ENCODE measurements at regions not wholly inside any gene's neighbourhood (a gene's known extent, or its start where the extent isn't known, plus 50 kb on each side); places are given as distances from the start of the nearest gene placed in this dataset.

DNA sequence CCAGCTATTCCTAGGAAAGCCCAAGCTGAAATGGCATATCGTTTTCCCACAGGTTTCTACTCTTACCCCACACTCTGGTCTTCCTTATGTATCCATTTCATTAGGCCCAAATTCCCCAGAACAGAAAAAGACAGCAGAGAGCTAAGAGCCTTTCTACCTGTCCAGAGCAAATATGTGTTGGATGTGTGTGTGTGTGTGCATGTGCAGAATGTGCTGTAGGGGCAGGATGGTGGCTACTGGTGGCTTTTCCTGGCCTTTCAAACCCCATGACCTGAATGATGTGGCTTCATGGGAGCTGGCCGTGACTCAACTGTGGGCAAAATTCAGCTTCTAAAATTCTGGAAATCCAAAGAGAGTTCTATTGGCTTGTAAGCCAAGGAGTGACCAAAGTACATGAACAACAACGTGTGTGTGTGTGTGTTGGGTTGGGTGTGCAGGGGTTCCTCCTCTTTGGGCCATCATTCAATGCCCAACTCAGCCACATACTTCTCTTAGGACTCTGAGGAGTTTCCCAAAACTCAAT lies 421.4 kb upstream of the CADM1 start:
- Histone ChIP-seq H3K9me2 (ENCODE audit: insufficient read depth) (no peaks in the 10 kb centered on the region), H3K36me3 (ENCODE audit: insufficient read depth) (no peaks in the 10 kb centered on the region), H3K4me2 (no peak overlapping the region), H3K4me1 (ENCODE audit: insufficient read depth) (peaks cover 10% of the 10 kb centered on the region; the same call in 1 of the 2 replicates), H4K20me1 (replicated peaks; ENCODE audit: insufficient read depth) (no peaks in the 10 kb centered on the region), H3K4me3 (no peak overlapping the region), H2AFZ (no peak overlapping the region), H3K27me3 (ENCODE audit: insufficient read depth) (no peaks in the 10 kb centered on the region), H3K27ac (ENCODE audit: low read depth) (no peak overlapping the region), H3F3A (replicated peaks; ENCODE audit: low read depth) (no peaks in the 10 kb centered on the region), H3K79me2 (replicated peaks; ENCODE audit: insufficient read depth) (no peaks in the 10 kb centered on the region)
- Mint-ChIP-seq H3K27ac (no peak overlapping the region), H3K36me3 (ENCODE audit: low read depth) (no peaks in the 10 kb centered on the region), H3K4me1 (peaks cover 12% of the 10 kb centered on the region), H3K27me3 (ENCODE audit: insufficient read depth, low read depth, poor library complexity) (peaks cover 4% of the 10 kb centered on the region), H3K9me3 (no peaks in the 10 kb centered on the region; the same call in 2 of the 3 replicates), H3K4me3 (no peak overlapping the region)
- DNase-seq (ENCODE audit: low spot score) = no peak
- ATAC-seq = no peak
- TF ChIP-seq, protein P1, sequence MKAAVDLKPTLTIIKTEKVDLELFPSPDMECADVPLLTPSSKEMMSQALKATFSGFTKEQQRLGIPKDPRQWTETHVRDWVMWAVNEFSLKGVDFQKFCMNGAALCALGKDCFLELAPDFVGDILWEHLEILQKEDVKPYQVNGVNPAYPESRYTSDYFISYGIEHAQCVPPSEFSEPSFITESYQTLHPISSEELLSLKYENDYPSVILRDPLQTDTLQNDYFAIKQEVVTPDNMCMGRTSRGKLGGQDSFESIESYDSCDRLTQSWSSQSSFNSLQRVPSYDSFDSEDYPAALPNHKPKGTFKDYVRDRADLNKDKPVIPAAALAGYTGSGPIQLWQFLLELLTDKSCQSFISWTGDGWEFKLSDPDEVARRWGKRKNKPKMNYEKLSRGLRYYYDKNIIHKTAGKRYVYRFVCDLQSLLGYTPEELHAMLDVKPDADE (IDR thresholded peaks at IDR 0.05) = no peak
- TF ChIP-seq ZNF114 (CRISPR knock-in tag; IDR thresholded peaks at IDR 0.05) = no peak
- TF ChIP-seq EZH2phosphoT487 (IDR thresholded peaks at IDR 0.05; ENCODE audit: unreplicated experiment) = no peak
- no peak for TF ChIP-seq STAT1 (IDR thresholded peaks at IDR 0.05; ENCODE audit: unreplicated experiment)
- TF ChIP-seq ZNF331 (CRISPR knock-in tag; IDR thresholded peaks at IDR 0.05; ENCODE audit: low read depth) = no peak
- TF ChIP-seq, protein P2, sequence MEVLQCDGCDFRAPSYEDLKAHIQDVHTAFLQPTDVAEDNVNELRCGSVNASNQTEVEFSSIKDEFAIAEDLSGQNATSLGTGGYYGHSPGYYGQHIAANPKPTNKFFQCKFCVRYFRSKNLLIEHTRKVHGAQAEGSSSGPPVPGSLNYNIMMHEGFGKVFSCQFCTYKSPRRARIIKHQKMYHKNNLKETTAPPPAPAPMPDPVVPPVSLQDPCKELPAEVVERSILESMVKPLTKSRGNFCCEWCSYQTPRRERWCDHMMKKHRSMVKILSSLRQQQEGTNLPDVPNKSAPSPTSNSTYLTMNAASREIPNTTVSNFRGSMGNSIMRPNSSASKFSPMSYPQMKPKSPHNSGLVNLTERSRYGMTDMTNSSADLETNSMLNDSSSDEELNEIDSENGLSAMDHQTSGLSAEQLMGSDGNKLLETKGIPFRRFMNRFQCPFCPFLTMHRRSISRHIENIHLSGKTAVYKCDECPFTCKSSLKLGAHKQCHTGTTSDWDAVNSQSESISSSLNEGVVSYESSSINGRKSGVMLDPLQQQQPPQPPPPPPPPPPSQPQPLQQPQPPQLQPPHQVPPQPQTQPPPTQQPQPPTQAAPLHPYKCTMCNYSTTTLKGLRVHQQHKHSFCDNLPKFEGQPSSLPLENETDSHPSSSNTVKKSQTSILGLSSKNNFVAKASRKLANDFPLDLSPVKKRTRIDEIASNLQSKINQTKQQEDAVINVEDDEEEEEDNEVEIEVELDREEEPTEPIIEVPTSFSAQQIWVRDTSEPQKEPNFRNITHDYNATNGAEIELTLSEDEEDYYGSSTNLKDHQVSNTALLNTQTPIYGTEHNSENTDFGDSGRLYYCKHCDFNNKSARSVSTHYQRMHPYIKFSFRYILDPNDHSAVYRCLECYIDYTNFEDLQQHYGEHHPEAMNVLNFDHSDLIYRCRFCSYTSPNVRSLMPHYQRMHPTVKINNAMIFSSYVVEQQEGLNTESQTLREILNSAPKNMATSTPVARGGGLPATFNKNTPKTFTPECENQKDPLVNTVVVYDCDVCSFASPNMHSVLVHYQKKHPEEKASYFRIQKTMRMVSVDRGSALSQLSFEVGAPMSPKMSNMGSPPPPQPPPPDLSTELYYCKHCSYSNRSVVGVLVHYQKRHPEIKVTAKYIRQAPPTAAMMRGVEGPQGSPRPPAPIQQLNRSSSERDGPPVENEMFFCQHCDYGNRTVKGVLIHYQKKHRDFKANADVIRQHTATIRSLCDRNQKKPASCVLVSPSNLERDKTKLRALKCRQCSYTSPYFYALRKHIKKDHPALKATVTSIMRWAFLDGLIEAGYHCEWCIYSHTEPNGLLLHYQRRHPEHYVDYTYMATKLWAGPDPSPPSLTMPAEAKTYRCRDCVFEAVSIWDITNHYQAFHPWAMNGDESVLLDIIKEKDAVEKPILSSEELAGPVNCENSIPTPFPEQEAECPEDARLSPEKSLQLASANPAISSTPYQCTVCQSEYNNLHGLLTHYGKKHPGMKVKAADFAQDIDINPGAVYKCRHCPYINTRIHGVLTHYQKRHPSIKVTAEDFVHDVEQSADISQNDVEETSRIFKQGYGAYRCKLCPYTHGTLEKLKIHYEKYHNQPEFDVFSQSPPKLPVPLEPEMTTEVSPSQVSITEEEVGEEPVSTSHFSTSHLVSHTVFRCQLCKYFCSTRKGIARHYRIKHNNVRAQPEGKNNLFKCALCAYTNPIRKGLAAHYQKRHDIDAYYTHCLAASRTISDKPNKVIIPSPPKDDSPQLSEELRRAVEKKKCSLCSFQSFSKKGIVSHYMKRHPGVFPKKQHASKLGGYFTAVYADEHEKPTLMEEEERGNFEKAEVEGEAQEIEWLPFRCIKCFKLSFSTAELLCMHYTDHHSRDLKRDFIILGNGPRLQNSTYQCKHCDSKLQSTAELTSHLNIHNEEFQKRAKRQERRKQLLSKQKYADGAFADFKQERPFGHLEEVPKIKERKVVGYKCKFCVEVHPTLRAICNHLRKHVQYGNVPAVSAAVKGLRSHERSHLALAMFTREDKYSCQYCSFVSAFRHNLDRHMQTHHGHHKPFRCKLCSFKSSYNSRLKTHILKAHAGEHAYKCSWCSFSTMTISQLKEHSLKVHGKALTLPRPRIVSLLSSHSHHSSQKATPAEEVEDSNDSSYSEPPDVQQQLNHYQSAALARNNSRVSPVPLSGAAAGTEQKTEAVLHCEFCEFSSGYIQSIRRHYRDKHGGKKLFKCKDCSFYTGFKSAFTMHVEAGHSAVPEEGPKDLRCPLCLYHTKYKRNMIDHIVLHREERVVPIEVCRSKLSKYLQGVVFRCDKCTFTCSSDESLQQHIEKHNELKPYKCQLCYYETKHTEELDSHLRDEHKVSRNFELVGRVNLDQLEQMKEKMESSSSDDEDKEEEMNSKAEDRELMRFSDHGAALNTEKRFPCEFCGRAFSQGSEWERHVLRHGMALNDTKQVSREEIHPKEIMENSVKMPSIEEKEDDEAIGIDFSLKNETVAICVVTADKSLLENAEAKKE (CRISPR knock-in tag; IDR thresholded peaks at IDR 0.05) = no peak
- no peak for TF ChIP-seq EZH2 (IDR thresholded peaks at IDR 0.05; ENCODE audit: low read depth, unreplicated experiment)
- TF ChIP-seq POLR2AphosphoS5 (IDR thresholded peaks at IDR 0.05; ENCODE audit: low read depth) = no peak
- TF ChIP-seq NANOG (IDR thresholded peaks at IDR 0.05; ENCODE audit: borderline replicate concordance) = no peak
- TF ChIP-seq, protein P3, sequence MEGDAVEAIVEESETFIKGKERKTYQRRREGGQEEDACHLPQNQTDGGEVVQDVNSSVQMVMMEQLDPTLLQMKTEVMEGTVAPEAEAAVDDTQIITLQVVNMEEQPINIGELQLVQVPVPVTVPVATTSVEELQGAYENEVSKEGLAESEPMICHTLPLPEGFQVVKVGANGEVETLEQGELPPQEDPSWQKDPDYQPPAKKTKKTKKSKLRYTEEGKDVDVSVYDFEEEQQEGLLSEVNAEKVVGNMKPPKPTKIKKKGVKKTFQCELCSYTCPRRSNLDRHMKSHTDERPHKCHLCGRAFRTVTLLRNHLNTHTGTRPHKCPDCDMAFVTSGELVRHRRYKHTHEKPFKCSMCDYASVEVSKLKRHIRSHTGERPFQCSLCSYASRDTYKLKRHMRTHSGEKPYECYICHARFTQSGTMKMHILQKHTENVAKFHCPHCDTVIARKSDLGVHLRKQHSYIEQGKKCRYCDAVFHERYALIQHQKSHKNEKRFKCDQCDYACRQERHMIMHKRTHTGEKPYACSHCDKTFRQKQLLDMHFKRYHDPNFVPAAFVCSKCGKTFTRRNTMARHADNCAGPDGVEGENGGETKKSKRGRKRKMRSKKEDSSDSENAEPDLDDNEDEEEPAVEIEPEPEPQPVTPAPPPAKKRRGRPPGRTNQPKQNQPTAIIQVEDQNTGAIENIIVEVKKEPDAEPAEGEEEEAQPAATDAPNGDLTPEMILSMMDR (conservative IDR thresholded peaks at IDR 0.05; ENCODE audit: low read depth in 2 of 2) = no peak
- TF ChIP-seq JUNB (IDR thresholded peaks at IDR 0.05; ENCODE audit: unreplicated experiment) = no peak
